HepG2 (cell line): ENCODE measurements at regions not wholly inside any gene's neighbourhood (a gene's known extent, or its start where the extent isn't known, plus 50 kb on each side); places are given as distances from the start of the nearest gene placed in this dataset.

Experiments used
- EZH2 ChIP-seq: conservative IDR thresholded peaks from 2 replicates; pipeline ENCODE4 v1.6.1; 2012; ENCODE audit warnings: mild to moderate bottlenecking, low read depth, low read length, moderate library complexity
- TF ChIP-seq, protein P1 (sequence below), 2 experiments: fragments of 450-650 bp in 1 of 2; sonication (generic) in 1 of 2; formaldehyde crosslinking in 1 of 2; IDR thresholded peaks; 2 replicates each; pipeline versions ENCODE4 v1.6.1 to v1.8.0; 2016 to 2022; ENCODE audit warnings: antibody characterized with exemption in 1 of 2, mild to moderate bottlenecking in 1 of 2, missing genetic modification reagents in 1 of 2
- TF ChIP-seq, protein P2 (sequence below): sonication (generic); formaldehyde crosslinking; IDR thresholded peaks from 2 replicates; pipeline ENCODE4 v1.5.0; 2020; ENCODE audit warnings: missing genetic modification reagents

DNA sequence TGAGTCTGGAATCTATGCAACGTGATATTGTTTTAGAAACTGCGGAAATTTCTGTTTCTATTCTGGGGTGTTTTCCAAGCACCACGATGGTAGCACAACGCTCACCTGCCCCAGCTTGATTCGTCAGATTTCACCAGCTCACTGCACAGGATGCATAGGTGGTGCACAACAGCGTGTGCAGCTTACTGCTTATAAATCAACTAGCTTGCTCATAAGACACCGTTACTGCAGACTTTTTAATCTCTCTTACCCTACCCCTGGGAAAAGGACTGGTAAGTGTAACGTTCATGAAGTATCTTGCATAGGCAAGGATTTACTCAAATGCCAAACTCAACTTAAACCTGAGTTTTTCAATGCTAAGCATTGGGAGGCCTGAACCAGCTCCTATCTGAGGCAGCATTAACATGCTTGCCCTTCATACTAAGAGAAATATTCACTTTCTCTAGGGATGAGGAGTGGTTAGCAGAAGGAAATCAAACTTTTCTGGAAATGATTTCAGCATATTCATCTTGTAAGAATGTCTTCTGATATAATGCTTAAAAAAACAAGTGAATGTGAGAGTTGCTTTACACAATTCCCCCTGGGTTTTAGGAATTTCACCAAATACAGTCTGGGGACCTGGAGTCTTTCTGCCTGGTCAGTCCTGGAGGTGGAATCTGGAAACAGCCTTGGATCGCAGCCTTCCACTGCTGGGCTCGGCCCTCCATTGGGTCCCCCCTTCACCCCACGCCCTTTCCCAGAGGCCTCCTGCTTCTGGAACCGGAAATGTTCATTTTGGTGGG lies 100.6 kb downstream of the DACT2 start (continued):
- TF ChIP-seq, protein P1, sequence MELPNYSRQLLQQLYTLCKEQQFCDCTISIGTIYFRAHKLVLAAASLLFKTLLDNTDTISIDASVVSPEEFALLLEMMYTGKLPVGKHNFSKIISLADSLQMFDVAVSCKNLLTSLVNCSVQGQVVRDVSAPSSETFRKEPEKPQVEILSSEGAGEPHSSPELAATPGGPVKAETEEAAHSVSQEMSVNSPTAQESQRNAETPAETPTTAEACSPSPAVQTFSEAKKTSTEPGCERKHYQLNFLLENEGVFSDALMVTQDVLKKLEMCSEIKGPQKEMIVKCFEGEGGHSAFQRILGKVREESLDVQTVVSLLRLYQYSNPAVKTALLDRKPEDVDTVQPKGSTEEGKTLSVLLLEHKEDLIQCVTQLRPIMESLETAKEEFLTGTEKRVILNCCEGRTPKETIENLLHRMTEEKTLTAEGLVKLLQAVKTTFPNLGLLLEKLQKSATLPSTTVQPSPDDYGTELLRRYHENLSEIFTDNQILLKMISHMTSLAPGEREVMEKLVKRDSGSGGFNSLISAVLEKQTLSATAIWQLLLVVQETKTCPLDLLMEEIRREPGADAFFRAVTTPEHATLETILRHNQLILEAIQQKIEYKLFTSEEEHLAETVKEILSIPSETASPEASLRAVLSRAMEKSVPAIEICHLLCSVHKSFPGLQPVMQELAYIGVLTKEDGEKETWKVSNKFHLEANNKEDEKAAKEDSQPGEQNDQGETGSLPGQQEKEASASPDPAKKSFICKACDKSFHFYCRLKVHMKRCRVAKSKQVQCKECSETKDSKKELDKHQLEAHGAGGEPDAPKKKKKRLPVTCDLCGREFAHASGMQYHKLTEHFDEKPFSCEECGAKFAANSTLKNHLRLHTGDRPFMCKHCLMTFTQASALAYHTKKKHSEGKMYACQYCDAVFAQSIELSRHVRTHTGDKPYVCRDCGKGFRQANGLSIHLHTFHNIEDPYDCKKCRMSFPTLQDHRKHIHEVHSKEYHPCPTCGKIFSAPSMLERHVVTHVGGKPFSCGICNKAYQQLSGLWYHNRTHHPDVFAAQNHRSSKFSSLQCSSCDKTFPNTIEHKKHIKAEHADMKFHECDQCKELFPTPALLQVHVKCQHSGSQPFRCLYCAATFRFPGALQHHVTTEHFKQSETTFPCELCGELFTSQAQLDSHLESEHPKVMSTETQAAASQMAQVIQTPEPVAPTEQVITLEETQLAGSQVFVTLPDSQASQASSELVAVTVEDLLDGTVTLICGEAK (IDR thresholded peaks at IDR 0.05): no peak
- TF ChIP-seq, protein P1 (CRISPR knock-in tag; IDR thresholded peaks at IDR 0.05): no peak
- TF ChIP-seq, protein P2, sequence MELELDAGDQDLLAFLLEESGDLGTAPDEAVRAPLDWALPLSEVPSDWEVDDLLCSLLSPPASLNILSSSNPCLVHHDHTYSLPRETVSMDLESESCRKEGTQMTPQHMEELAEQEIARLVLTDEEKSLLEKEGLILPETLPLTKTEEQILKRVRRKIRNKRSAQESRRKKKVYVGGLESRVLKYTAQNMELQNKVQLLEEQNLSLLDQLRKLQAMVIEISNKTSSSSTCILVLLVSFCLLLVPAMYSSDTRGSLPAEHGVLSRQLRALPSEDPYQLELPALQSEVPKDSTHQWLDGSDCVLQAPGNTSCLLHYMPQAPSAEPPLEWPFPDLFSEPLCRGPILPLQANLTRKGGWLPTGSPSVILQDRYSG (CRISPR knock-in tag): no peak
- TF ChIP-seq EZH2: no peak
